PC-9 (cell line): ENCODE measurements at regions not wholly inside any gene's neighbourhood (a gene's known extent, or its start where the extent isn't known, plus 50 kb on each side); places are given as distances from the start of the nearest gene placed in this dataset.
"Not testable (repeated sequence)": the region's sequence is repeated elsewhere in the genome, so short reads cannot be mapped to it uniquely, and the experiment has no call there.

Experiments
- BruUV-seq: library from RNA; stranded (reverse); fragments of 400-500 nt; replicated peaks from 2 replicates; lab custom pipeline; 2021; lab: Mats Ljungman, UMichigan
- CTCF ChIA-PET: fragments of 300-600 bp; sonication (Branson Sonifier 250); formaldehyde crosslinking; loops from one replicate; lab custom pipeline; 2022; ENCODE audit warnings: antibody characterized with exemption; lab: Charles Lee
- POLR2A ChIA-PET: fragments of 300-600 bp; sonication (Branson Sonifier 250); formaldehyde crosslinking; loops from one replicate; lab custom pipeline; 2022; ENCODE audit warnings: antibody characterized with exemption; ENCODE audit not compliant: unreplicated experiment; lab: Charles Lee
- DNase-seq, 2 experiments: peaks; one replicate each; pipeline versions ENCODE4 v3.0.0 to v3.0.0-alpha.2; 2015 to 2022; ENCODE audit warnings: mixed read lengths in 1 of 2
- H2AFZ ChIP-seq: fragments of 200-600 bp; sonication (generic); 2 replicates; pipeline ENCODE4 v1.8.1; 2017; ENCODE audit warnings: antibody characterized with exemption
- H3F3A ChIP-seq: fragments of 200-600 bp; sonication (generic); 2 replicates; pipeline ENCODE4 v1.8.1; 2017; ENCODE audit warnings: antibody characterized with exemption, mild to moderate bottlenecking, low read depth; ENCODE audit not compliant: insufficient read depth
- H3K27ac ChIP-seq: fragments of 200-600 bp; sonication (generic); 2 replicates; pipeline ENCODE4 v1.6.1; 2016; ENCODE audit warnings: mixed run types
- H3K27me3 ChIP-seq: fragments of 200-600 bp; sonication (generic); 2 replicates; pipeline ENCODE4 v1.6.1; 2016; ENCODE audit warnings: low read depth, mixed run types; ENCODE audit not compliant: insufficient read depth
- H3K36me3 ChIP-seq: fragments of 200-600 bp; sonication (generic); 2 replicates; pipeline ENCODE4 v1.6.1; 2016; ENCODE audit warnings: low read depth, mixed run types
- H3K4me1 ChIP-seq: fragments of 200-600 bp; sonication (generic); replicated peaks from 2 replicates; pipeline ENCODE4 v1.6.1; 2016; ENCODE audit warnings: mixed run types; ENCODE audit not compliant: insufficient read depth
- H3K4me2 ChIP-seq: fragments of 200-600 bp; sonication (generic); 2 replicates; pipeline ENCODE4 v1.6.1; 2017; ENCODE audit warnings: mixed run types
- H3K4me3 ChIP-seq: fragments of 200-600 bp; sonication (generic); 2 replicates; pipeline ENCODE4 v1.6.1; 2016; ENCODE audit warnings: mixed run types
- H3K79me2 ChIP-seq: fragments of 200-600 bp; sonication (generic); 2 replicates; pipeline ENCODE4 v1.6.1; 2017; ENCODE audit warnings: low read depth, mixed run types
- H3K9me2 ChIP-seq: fragments of 200-600 bp; sonication (generic); 2 replicates; pipeline ENCODE4 v1.8.1; 2017; ENCODE audit warnings: mild to moderate bottlenecking; ENCODE audit not compliant: insufficient read depth
- H3K9me3 ChIP-seq: fragments of 200-600 bp; sonication (generic); 2 replicates; pipeline ENCODE4 v1.8.1; 2016; ENCODE audit warnings: low read depth; ENCODE audit not compliant: insufficient read depth
- H4K20me1 ChIP-seq: fragments of 200-600 bp; sonication (generic); 2 replicates; pipeline ENCODE4 v1.8.1; 2017; ENCODE audit not compliant: insufficient read depth
- CTCF ChIP-seq: fragments of 200-600 bp; sonication (generic); conservative IDR thresholded peaks from 2 replicates; pipeline ENCODE4 v1.6.1; 2017; ENCODE audit warnings: mixed run types, antibody characterized with exemption, mild to moderate bottlenecking, moderate library complexity
- EZH2 ChIP-seq: fragments of 200-600 bp; sonication (generic); IDR thresholded peaks from 2 replicates; pipeline ENCODE4 v1.8.0; 2017; ENCODE audit warnings: antibody characterized with exemption, low read depth
- intact Hi-C: fragments of 100-400 bp; cut with micrococcal nuclease; formaldehyde crosslinking; loops from one replicate; pipeline ENCODE4 v1.10.0; 2022; ENCODE audit not compliant: unreplicated experiment

- no peaks in the 10 kb centered on the region for H3K4me1 ChIP-seq
- no peak overlapping the region for H3K4me2 ChIP-seq
- H4K20me1 ChIP-seq: no peaks in the 10 kb centered on the region
- no peak overlapping the region for H3K27ac ChIP-seq
- no peaks in the 10 kb centered on the region for H3K27me3 ChIP-seq
- CTCF ChIA-PET: no interaction called here
- no peak overlapping the region for H3K4me3 ChIP-seq
- POLR2A ChIA-PET: no interaction called here
- TF ChIP-seq CTCF (no peak), EZH2 (no peak)
- DNase-seq: no peak
- H3K36me3 ChIP-seq: no peaks in the 10 kb centered on the region
- H2AFZ ChIP-seq: no peak overlapping the region
- no peaks in the 10 kb centered on the region for H3K9me3 ChIP-seq
- no peaks in the 10 kb centered on the region for H3K79me2 ChIP-seq
- 0 out of 2 replicates have a peak, but pooled peaks cover 4% of the 10 kb centered on the region for H3K9me2 ChIP-seq
- H3F3A ChIP-seq: no peaks in the 10 kb centered on the region
- BruUV-seq: no TSS peak
- intact Hi-C loops: no loop called here
Observed at GRCh38 chr6:115839583-115840181, 221.0 kb downstream of the FRK start.

GRCh38 chr6:115838763-115839401, 221.8 kb downstream of the FRK start:
- Histone ChIP-seq H3K27ac (no peak overlapping the region), H3K4me2 (no peak overlapping the region), H3K9me2 (0 out of 2 replicates have a peak, but pooled peaks cover 4% of the 10 kb centered on the region), H3K36me3 (no peaks in the 10 kb centered on the region), H3K79me2 (no peaks in the 10 kb centered on the region), H3F3A (no peaks in the 10 kb centered on the region), H3K27me3 (no peaks in the 10 kb centered on the region), H3K4me3 (no peak overlapping the region), H2AFZ (no peak overlapping the region), H4K20me1 (no peaks in the 10 kb centered on the region), H3K4me1 (no peaks in the 10 kb centered on the region), H3K9me3 (no peaks in the 10 kb centered on the region)
- ChIA-PET POLR2A (no interaction called here), CTCF (no interaction called here)
- peak; percentile 32 to 44 for DNase-seq
- intact Hi-C loops: no loop called here
- no TSS peak for BruUV-seq
- TF ChIP-seq EZH2 (no peak), CTCF (peak; percentile 81)

- no TSS peak for BruUV-seq
- Histone ChIP-seq H3K27me3 (no peaks in the 10 kb centered on the region), H3K9me3 (no peaks in the 10 kb centered on the region), H3K4me1 (no peaks in the 10 kb centered on the region), H2AFZ (no peak overlapping the region), H4K20me1 (no peaks in the 10 kb centered on the region), H3K9me2 (0 out of 2 replicates have a peak, but pooled peaks cover 4% of the 10 kb centered on the region), H3F3A (no peaks in the 10 kb centered on the region), H3K79me2 (no peaks in the 10 kb centered on the region), H3K36me3 (no peaks in the 10 kb centered on the region), H3K4me2 (no peak overlapping the region), H3K4me3 (no peak overlapping the region), H3K27ac (no peak overlapping the region)
- intact Hi-C loops: no loop called here
- CTCF ChIA-PET: no interaction called here
- no peak for TF ChIP-seq CTCF
- POLR2A ChIA-PET: no interaction called here
- no peak for DNase-seq
Observed at GRCh38 chr6:115838216-115838615, 222.5 kb downstream of the FRK start.

- H3K36me3 ChIP-seq, DNase-seq, H3K9me3 ChIP-seq, H3F3A ChIP-seq, intact Hi-C loops, H3K4me2 ChIP-seq, H3K9me2 ChIP-seq, H4K20me1 ChIP-seq, H3K27me3 ChIP-seq, H3K4me3 ChIP-seq, CTCF ChIA-PET, BruUV-seq, H3K4me1 ChIP-seq, H3K27ac ChIP-seq, POLR2A ChIA-PET, H3K79me2 ChIP-seq, H2AFZ ChIP-seq: not testable (repeated sequence)
Observed at GRCh38 chr6:115836374-115836773, 224.3 kb downstream of the FRK start.
